HG03039 (cell line): ENCODE measurements at regions not wholly inside any gene's neighbourhood (a gene's known extent, or its start where the extent isn't known, plus 50 kb on each side); places are given as distances from the start of the nearest gene placed in this dataset.

Experiments used
- ATAC-seq: cut with Tn5 transposase; IDR thresholded peaks from one replicate; pipeline ENCODE4 v1.9.1; 2021; ENCODE audit warnings: mild to moderate bottlenecking, moderate library complexity; ENCODE audit not compliant: unreplicated experiment

GRCh38 chr3:161794551-161794950 is 297.9 kb downstream of the OTOL1 start:
- ATAC-seq, result no peak

DNA sequence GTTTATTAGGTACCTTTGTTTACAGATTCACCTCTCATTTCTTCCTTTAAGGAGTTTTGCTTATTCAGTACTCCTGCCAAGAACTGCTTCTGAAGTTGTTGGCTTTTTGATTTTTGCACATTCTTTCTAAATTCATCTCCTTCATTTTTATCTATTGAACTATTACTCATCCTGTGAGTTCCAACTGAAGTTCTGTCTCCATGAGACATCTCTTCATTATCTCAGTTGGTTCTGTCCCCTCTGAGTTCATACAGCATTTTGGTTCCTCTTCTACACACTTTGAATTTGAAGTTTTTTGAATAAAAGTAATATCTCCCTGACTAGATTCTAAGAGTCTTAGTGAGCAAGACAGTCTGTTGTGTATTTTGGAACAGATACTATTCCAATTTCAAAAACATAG is 299.7 kb downstream of the OTOL1 start:
- no peak for ATAC-seq

DNA sequence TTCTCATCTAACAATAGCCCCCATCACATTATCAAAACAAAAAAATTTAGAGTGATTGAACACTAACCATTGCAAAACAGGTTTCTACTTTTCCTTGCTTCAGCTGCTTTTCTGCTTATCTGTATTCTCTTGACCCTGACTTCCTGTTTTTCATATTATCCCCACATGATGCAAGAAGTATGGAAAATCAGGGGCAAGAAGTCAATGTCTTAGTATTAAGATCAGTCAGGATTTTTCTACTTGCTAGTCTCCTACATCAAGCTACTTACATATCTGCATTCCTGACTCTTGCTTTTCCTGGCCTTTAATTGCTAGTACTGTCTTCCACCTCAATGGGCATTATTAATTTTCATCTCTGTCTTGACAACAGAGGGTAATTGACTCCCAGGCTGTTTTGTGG is 300.2 kb downstream of the OTOL1 start:
- no peak for ATAC-seq

DNA sequence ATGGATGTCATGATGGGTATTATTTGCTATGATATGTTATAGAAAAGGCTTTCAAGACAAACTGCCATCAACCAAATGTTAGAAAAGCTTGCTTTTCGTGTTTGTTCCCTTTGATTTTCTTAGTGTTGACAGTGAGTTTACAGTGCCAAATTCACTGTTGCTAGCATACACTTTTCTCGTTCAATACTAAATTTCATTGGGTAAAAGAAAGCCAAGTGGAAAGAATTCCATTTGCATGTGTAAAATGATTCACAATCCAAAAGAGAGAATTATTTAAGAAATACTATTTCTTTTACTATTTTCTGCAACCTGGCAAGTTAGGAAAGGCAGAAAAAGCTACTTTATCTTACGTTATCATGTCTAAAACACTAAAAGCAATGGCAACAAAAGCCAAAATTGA is 301.4 kb downstream of the OTOL1 start:
- ATAC-seq, result no peak

- no peak for ATAC-seq
Observed at GRCh38 chr3:161800985-161801559, 304.5 kb downstream of the OTOL1 start.

DNA sequence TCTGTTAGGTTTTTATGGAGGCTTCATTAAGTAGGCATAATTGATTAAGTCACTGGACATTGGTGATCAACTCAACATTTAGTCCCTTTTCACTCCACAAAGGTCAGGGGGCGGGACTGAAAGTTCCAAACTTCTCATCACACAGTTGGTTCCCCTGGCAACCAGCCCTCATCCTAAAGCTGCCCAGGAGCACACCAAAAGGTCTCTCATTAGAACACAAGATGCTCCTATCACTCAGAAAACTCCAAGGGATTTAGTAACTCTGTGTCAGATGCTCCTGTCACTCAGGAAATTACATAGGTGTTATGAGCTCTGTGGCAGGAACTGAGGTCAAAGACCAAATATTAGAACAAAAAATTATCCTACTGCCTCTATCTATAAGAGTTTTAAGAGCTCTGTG is 321.5 kb downstream of the OTOL1 start:
- ATAC-seq, result no peak

DNA sequence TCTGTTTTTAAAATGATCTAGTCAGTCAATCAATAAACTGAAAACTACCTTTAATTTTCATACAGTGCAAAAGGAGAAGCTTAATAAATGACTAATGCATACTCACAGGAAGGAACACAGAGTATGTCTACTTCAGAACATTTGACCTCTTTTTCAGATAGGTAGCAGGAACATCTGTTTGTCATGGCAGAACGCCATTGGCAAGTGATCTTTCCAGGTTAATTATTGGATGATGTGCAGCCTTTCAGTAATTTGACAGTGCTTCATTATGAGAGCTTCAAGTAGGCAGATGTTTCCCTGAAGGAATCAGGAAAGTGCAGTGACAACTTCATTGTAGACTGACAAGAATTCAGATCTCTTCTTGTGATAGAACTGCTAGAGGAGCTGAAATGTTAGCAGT is 325.0 kb downstream of the OTOL1 start:
- no peak for ATAC-seq

- no peak for ATAC-seq
Observed at GRCh38 chr3:161822291-161822690, 325.7 kb downstream of the OTOL1 start.

DNA sequence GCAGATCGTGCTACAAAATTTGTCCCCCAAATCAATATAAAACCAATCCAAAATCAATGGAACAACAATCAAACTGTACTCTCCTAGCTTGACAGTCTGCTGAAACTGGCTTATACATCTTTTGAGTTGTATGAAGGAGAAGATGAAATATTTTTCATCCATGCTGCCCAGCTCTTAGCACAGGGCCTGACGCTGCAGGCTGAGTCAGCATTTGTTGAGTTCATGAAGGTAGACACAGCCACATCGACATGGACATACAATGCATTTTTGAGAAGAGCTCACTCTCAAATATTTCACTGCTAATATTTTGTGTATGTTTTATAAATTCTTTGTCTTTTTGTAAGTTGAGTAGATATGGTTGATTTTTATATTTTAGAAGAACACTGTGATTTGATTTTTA is 327.3 kb downstream of the OTOL1 start:
- ATAC-seq, result no peak

DNA sequence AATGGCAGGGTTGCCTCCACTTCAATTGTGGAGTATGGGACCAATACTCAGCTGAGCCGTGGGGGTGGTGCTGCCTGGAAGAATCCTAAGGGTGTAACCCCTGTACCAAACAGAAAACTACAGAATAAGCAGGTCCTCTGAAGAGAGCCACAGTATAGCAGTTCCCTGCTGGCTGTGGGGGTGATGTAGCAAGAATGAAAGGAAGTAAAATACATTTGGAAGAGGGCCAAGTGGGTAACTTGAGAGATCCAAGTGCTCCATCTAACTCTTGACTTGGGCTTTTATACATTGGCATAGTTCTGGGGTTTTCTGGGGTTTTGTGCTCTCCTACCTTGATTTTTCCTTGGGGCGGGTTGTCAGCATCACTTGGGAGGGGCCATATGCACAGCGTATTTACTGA is 341.4 kb downstream of the OTOL1 start:
- no peak for ATAC-seq

GRCh38 chr3:161848376-161848775 is 351.8 kb downstream of the OTOL1 start:
- ATAC-seq, result no peak

DNA sequence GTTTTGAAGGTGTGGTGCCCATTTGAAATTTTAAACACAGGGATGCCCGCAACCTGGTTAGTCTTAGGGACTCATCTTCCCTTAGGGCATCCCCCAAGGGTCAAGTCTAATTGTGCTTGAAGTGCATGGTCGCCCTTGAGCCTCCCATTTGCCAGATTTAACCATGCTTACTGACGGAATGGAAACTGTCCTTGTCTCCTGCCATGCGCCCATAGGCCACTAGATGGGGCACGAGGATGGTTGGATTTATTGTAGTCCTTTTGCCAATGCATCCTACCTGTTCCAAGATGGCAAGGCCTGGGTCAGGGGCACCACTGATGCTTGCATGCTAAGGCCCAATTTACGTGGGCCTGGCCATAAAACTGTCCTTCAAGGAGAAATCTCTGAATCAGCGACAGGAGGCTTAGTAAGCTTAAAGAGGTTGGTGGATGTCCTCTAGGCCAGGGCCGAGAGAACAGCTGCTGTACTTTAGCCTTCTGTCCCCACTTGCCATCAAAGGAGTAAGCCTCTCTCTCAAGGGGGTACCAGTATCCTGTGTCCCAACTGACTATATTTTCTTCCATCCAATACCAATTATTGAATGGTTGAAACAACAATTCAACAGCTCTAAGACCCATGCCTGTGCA is 355.4 kb downstream of the OTOL1 start:
- ATAC-seq, result peak; percentile 87

DNA sequence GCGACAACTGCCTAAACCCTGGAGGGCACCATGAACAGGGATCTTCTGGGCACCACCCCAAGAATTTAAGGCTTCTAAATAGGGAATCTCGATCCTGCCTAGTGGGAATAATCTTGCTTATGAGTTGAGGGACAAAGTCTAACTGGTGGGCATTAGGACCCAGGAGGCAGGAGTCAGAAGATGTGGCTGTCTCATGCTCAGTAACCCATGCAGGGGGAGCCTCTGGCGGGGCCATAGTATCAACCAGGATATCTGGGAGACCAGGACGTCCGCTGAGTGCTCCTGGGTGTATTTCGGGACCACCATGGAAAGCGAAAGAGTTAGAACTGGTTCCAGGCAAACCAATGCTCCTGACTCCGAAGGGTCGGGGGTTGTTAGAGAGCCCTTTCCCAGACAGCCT is 356.1 kb downstream of the OTOL1 start:
- ATAC-seq, result no peak

- peak; percentile 65 for ATAC-seq
Observed at GRCh38 chr3:161854232-161854771, 357.7 kb downstream of the OTOL1 start.

DNA sequence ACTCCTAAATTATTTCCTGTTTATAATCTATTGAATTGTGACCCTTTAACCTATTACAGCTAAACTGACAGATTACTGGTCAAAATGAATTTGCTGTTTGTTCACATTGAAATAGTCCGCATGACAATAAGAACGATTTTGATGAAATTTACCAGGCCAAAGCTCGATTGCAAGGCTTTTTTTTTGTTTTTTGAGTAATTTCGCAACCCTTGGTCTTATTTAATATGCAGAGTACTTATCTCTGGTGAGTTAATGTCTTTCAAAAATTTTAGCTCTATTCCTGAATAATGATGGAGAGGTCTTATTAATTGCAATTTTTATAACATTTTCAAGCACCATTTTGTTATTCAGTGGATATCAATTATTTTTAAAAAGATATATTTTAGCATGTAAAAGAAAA is 362.4 kb downstream of the OTOL1 start:
- no peak for ATAC-seq

DNA sequence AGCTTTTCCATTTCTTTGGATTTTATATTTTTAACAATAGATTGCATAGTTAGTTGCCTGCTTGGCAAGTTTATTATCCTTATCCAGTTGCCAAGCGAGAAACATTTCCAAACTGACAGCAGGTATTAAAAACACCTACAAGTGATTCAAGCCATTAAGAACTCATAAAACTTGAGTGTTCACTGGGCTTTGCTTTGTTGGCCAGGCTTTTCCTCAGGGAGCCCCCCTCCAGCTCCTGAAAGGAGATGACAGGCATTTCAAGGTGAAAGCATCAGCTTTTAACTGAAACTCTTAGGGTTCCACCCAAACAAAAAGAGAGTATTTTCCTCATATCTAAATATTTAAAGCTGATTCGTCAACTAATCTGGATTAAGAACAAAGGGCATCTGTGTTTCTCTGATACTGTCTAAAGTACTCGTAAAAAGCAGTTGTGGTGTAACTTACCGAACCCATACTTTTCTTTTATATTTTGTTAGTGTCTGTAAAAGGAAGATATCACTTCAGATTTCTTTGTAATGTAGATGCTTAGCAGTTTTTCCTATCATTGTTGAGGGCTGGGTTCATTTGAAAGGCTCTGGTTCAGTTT is 363.4 kb downstream of the OTOL1 start:
- ATAC-seq, result no peak

DNA sequence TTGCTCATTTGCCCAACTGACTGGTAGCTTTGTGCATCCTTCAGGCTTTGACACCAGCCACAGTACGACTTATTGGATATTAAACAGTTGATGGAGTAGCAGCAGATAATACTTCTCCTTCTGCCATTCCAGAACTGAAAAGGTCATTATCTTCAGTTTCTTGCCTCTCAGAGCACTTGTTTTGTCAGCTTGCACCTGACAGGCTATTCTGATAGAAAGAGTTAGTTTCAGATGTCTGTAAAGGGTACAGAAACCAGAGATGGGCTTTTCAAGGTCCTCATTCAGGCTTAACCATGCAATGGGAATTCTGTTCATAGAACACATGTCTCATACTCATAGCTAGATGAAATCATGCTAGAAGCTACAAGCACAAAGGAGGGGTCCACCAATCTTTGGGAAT is 367.2 kb downstream of the OTOL1 start:
- no peak for ATAC-seq

DNA sequence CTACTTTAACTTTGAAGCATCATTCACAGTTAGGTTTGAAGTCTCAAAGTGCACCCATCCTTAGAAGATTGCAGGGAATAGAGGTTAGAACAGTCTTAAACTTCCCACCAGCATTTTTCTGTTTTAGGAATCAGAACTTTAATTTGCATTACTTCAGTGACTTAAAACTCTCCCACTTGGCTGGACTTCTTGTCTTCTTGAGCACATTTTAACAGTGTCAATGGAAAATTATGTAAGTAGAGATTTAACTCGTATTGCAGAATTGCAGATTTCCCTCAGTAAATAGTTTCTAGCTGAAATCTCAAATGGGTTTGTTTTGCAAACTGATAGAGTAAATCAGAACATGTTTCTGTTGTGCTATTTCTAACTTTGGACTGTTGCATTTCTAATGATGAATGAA is 369.6 kb downstream of the OTOL1 start:
- no peak for ATAC-seq

GRCh38 chr3:161875483-161875882 is 378.9 kb downstream of the OTOL1 start:
- no peak for ATAC-seq

DNA sequence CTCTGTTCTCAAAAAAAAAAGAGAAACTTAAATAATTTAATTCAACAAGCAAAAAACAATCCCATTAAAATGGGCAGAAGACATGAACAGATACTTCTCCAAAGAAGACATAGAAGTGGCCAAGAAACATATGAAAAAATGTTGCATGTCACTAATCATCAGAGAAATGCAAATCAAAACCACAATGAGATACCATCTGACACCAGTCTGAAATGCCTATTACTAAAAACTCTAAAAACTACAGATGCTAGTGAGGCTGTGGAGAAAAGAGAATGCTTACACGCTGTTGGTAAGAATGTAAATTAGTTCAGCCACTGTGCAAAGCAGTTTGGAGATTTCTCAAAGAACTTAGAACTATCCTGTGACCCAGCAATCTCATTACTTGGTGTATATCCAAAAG is 382.9 kb downstream of the OTOL1 start:
- no peak for ATAC-seq

DNA sequence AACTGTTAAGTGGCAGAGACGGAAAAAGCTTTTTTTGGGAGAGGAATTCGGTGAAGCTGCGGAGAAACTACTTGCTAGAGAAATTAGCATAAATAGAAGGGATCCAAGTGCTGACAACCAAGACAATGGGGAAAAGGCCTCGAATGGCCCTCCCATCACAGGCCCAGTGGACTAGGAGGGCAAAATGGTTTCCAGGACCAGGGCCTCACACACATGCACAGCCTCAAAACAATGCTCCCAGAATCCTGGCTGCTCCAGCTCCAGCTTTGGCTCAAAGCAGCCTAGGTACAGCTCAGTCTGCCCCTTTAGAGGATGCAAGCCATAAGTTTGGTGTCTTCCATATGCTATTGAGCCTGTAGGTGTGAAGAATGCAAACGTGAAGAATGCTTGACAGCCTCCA is 388.2 kb downstream of the OTOL1 start:
- ATAC-seq, result no peak

DNA sequence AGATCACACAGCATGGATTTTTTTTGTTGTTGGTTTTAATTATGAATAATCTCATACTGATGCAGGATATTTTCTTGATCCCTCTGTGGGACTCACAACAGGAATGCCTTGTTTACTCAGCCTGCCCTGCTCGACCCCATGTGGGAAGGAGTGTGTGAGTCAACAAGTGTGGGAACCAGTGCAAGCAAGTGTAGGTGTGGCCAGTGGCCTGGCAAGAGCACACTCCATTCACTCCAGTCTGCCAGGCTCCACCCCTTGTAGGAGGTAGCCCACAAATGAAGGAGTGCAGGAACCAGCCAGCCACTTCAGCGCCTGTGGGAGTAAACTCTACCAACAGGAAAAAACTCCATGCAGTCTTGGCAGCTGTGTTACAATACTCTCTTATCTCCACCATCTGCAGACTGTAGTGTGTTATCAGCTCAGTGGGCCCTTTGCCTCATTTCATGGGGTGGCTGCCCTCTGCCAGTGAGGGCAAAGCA is 393.6 kb downstream of the OTOL1 start:
- no peak for ATAC-seq
